Gastroesophageal sphincter (tissue), 4 donors: ENCODE measurements at regions not wholly inside any gene's neighbourhood (a gene's known extent, or its start where the extent isn't known, plus 50 kb on each side); places are given as distances from the start of the nearest gene placed in this dataset.

ENCODE experiments used
- ATAC-seq: fragments of 150-250 bp; one replicate; pipeline ENCODE4 v1.9.1; 2016; ENCODE audit warnings: mild to moderate bottlenecking, moderate library complexity
- H3K27ac ChIP-seq, 4 donors: fragments of 200-600 bp; sonication (generic) in 3 of 4; 1 replicate in 3 of 4; 2 replicates in 1 of 4; pipeline ENCODE4 v1.5.1; 2016 to 2019
- H3K27me3 ChIP-seq: fragments of 200-600 bp; sonication (generic); one replicate; pipeline ENCODE4 v1.5.1; 2019
- H3K36me3 ChIP-seq, 2 donors: fragments of 200-600 bp; sonication (generic); one replicate each; pipeline ENCODE4 v1.5.1; 2019; ENCODE audit warnings: control low read depth in 1 of 2
- H3K4me1 ChIP-seq, 3 donors: fragments of 200-600 bp; sonication (generic); 1 replicate in 2 of 3; 2 replicates in 1 of 3; pipeline ENCODE4 v1.5.1; 2016 to 2019; ENCODE audit warnings: control low read depth in 2 of 3
- H3K4me3 ChIP-seq, 2 donors: fragments of 200-600 bp; sonication (generic); one replicate each; pipeline ENCODE4 v1.5.1; 2019; ENCODE audit warnings: mild to moderate bottlenecking in 1 of 2, moderate library complexity in 1 of 2
- H3K9me3 ChIP-seq, 3 donors: fragments of 200-600 bp; sonication (generic); one replicate each; pipeline ENCODE4 v1.5.1; 2017 to 2019; ENCODE audit warnings: control low read depth in 2 of 3
- EP300 ChIP-seq: sonication (generic); formaldehyde crosslinking; IDR thresholded peaks from one replicate; pipeline ENCODE4 v1.6.1; 2017; ENCODE audit warnings: antibody characterized with exemption, mild to moderate bottlenecking
- POLR2A ChIP-seq, 2 donors: fragments of 450-650 bp; IDR thresholded peaks; one replicate each; pipeline ENCODE4 v1.6.1; 2017; ENCODE audit warnings: antibody characterized with exemption in 2 of 2, mild to moderate bottlenecking in 2 of 2, moderate library complexity in 1 of 2
- POLR2AphosphoS5 ChIP-seq: sonication (generic); formaldehyde crosslinking; IDR thresholded peaks from one replicate; pipeline ENCODE4 v1.6.1; 2017; ENCODE audit warnings: antibody characterized with exemption
- WGBS, 2 donors: methylation state at CpG; one replicate each; pipeline ENCODE4 v1.1.5; 2018; ENCODE audit warnings: low coverage in 1 of 2; 5-methylcytosine and 5-hydroxymethylcytosine counted together
- TF ChIP-seq, protein P1 (sequence below), 4 experiments: fragments of 200-600 bp in 2 of 4; fragments of 450-650 bp in 2 of 4; sonication (generic) in 1 of 4; IDR thresholded peaks; one replicate each; pipeline ENCODE4 v1.5.1; 2017 to 2019; ENCODE audit warnings: antibody characterized with exemption in 4 of 4, mild to moderate bottlenecking in 2 of 4, moderate library complexity in 2 of 4

DNA sequence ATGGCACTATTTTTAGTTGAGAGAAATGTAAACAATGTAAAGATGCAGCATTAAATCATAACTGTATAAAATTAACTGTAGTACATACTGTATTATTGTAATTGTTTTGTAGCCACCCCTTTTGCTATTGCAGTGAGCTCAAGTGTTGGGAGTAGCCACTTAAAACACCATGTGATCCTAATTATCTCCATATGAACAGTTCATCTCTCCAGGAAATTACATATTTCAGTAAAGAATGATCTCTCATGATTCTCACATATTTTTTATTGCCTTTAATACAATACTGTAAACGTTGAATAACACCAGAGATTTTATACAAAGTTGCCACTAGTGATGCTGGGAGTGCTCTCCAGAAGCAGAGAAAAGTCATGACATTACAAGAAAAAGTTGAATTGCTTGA is 1768.6 kb downstream of the LRRC4C start:
- Histone ChIP-seq H3K27ac (no peak overlapping the region), H3K4me3 (no peak overlapping the region), H3K36me3 (no peaks in the 10 kb centered on the region), H3K27me3 (no peaks in the 10 kb centered on the region), H3K4me1 (no peaks in the 10 kb centered on the region), H3K9me3 (peaks cover 0 to 7% (median 0%) of the 10 kb centered on the region in 3 donors)
- no peak for TF ChIP-seq EP300
- no peak for TF ChIP-seq POLR2A (IDR thresholded peaks at IDR 0.05)
- TF ChIP-seq, protein P1, sequence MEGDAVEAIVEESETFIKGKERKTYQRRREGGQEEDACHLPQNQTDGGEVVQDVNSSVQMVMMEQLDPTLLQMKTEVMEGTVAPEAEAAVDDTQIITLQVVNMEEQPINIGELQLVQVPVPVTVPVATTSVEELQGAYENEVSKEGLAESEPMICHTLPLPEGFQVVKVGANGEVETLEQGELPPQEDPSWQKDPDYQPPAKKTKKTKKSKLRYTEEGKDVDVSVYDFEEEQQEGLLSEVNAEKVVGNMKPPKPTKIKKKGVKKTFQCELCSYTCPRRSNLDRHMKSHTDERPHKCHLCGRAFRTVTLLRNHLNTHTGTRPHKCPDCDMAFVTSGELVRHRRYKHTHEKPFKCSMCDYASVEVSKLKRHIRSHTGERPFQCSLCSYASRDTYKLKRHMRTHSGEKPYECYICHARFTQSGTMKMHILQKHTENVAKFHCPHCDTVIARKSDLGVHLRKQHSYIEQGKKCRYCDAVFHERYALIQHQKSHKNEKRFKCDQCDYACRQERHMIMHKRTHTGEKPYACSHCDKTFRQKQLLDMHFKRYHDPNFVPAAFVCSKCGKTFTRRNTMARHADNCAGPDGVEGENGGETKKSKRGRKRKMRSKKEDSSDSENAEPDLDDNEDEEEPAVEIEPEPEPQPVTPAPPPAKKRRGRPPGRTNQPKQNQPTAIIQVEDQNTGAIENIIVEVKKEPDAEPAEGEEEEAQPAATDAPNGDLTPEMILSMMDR (IDR thresholded peaks at IDR 0.05): no peak
- TF ChIP-seq POLR2AphosphoS5: no peak
- ATAC-seq: no peak
- 33 to 43% methylated on average over 1 of the region's 1 CpG for WGBS, 2 donors

DNA sequence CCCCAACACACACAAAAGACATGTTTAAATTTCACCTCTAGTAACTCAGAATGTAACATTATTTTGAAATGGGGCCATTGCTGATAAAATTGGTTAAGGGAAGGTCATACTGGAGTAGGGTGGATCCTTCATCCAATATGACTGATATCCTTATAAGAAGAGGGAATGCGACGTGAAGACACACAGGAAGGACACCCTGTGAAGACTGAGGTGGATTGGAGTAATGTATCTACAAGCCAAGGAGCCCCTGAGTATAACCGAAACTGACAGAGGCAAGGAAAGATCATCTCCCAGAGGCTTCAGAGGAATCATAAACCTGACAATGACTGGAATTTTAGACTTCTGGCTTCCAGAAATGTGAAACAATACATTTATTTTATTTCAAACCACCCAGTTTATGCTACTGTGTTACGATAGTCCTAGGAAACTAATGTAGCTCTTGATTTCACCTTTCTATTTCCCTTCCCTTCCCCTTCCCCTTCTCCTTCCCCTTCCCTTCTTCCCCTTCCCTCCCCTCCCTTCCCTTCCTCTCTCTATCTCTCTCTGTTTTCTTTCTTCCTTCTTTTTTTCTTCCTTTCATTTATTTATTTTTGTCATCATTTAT is 1775.4 kb downstream of the LRRC4C start:
- ATAC-seq: no peak
- no peak for TF ChIP-seq POLR2AphosphoS5
- no peak for TF ChIP-seq EP300
- TF ChIP-seq, protein P1 (IDR thresholded peaks at IDR 0.05): no peak
- no peak for TF ChIP-seq POLR2A (IDR thresholded peaks at IDR 0.05)
- WGBS, 2 donors: 47 to 74% methylated on average over 3 to 4 of the region's 4 CpGs
- Histone ChIP-seq H3K4me3 (no peak overlapping the region), H3K4me1 (no peaks in the 10 kb centered on the region), H3K36me3 (no peaks in the 10 kb centered on the region), H3K27ac (no peak overlapping the region), H3K27me3 (no peaks in the 10 kb centered on the region), H3K9me3 (peaks cover 0 to 5% (median 0%) of the 10 kb centered on the region in 3 donors)

DNA sequence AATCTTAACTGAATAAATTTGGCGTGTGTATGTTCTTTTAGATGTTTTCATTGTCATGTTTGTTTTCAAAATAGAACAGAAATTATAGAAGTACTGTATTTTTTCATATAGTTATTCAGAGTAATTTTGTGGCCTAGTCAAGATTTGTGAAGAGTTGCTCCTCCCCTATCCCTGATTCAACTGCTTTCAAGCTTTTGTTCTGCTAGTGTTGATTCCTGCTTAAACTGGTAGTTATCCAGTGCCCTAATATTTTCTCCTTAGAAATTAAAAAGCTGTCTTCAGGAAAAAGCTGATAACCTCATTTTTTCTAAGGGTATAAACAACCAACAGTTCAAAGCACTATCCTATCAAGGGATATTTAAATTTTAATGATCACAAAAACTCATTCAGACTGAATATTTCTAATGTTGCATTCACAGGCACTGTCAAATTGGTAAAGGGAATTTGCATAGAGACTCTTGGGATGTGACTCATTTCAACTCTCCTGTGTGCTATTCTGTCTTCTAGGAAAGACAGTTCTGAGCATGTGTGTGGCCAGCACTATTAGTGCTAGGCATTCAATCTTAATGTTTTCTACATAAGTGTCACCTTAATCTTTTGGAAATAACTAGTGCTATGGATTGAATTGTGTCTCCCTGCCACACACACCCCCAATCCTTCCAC is 1776.0 kb downstream of the LRRC4C start:
- Histone ChIP-seq H3K27me3 (no peaks in the 10 kb centered on the region), H3K4me1 (no peaks in the 10 kb centered on the region), H3K4me3 (no peak overlapping the region), H3K27ac (no peak overlapping the region), H3K36me3 (no peaks in the 10 kb centered on the region), H3K9me3 (peaks cover 0 to 5% (median 0%) of the 10 kb centered on the region in 3 donors)
- WGBS, 2 donors: 50 to 89% methylated on average over 1 of the region's 1 CpG
- TF ChIP-seq, protein P1 (IDR thresholded peaks at IDR 0.05): no peak
- TF ChIP-seq EP300: no peak
- no peak for TF ChIP-seq POLR2A (IDR thresholded peaks at IDR 0.05)
- no peak for TF ChIP-seq POLR2AphosphoS5
- ATAC-seq: no peak

DNA sequence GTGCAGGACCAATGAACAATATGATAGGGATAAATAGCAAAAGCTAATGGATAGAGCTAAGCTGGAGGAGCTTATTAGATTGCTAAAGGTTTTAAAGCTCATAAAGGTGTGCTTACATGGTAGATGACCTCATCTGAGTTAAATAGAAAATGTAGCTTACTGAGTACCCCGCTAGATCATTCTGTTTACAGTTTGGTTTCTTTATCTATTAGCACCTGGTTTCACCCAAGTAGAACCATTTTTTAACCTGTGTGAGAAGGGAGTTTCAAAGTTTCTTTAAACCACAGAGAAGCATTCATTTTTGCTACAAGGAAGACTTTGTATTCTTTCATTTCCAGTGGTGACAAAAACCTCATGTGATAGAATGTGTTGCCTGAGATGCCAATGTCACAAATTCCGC is 1778.0 kb downstream of the LRRC4C start:
- TF ChIP-seq POLR2A (IDR thresholded peaks at IDR 0.05) (no peak), POLR2AphosphoS5 (no peak), EP300 (no peak)
- TF ChIP-seq, protein P1 (IDR thresholded peaks at IDR 0.05): no peak
- ATAC-seq: no peak
- H3K9me3 ChIP-seq: peaks cover 0 to 5% (median 0%) of the 10 kb centered on the region in 3 donors
- WGBS, 2 donors: 85 to 100% methylated on average over 2 of the region's 2 CpGs
- no peak overlapping the region for H3K4me3 ChIP-seq
- no peaks in the 10 kb centered on the region for H3K36me3 ChIP-seq
- H3K27me3 ChIP-seq: no peaks in the 10 kb centered on the region
- no peak overlapping the region for H3K27ac ChIP-seq
- no peaks in the 10 kb centered on the region for H3K4me1 ChIP-seq

DNA sequence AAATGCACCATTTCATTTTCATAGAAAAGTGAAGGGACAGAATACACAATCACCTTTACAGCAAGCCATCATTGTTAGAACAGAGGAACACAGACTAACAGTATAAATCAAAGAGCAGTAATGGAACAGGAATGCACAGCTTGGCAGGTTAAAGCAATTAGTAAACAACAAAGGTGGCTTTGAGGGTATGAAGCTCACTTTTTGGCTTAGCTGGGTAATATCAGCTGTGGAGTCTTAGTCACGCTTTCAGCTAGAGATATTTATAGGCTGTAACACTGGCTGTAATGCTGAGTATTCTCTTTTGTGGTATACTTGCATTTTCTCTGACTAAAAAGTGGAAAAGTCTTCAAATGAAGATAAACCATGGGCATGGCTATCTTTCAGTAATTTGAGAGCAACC is 1780.5 kb downstream of the LRRC4C start:
- Histone ChIP-seq H3K36me3 (no peaks in the 10 kb centered on the region), H3K27me3 (no peaks in the 10 kb centered on the region), H3K4me3 (no peak overlapping the region), H3K4me1 (no peaks in the 10 kb centered on the region), H3K27ac (no peak overlapping the region), H3K9me3 (peaks cover 0 to 5% (median 0%) of the 10 kb centered on the region in 3 donors)
- 43 to 57% methylated on average over 1 of the region's 1 CpG for WGBS, 2 donors
- no peak for TF ChIP-seq EP300
- TF ChIP-seq, protein P1 (IDR thresholded peaks at IDR 0.05): no peak
- TF ChIP-seq POLR2AphosphoS5: no peak
- no peak for TF ChIP-seq POLR2A (IDR thresholded peaks at IDR 0.05)
- no peak for ATAC-seq
